Loucy (cell line): ENCODE measurements at regions not wholly inside any gene's neighbourhood (a gene's known extent, or its start where the extent isn't known, plus 50 kb on each side); places are given as distances from the start of the nearest gene placed in this dataset.

Source experiments
- H2AFZ ChIP-seq: fragments of 200-600 bp; sonication (generic); 2 replicates; pipeline ENCODE4 v1.6.0; 2016; ENCODE audit warnings: antibody characterized with exemption, mild to moderate bottlenecking, low read length, moderate library complexity
- H3F3A ChIP-seq: fragments of 200-600 bp; 2 replicates; pipeline ENCODE4 v1.6.0; 2016; ENCODE audit warnings: antibody characterized with exemption, low read depth, mild to moderate bottlenecking
- H3K27me3 ChIP-seq: fragments of 200-600 bp; sonication (generic); 2 replicates; pipeline ENCODE4 v1.6.1; 2014; ENCODE audit warnings: low read length, mild to moderate bottlenecking; ENCODE audit not compliant: insufficient read depth, poor library complexity, severe bottlenecking
- H3K36me3 ChIP-seq: fragments of 200-600 bp; sonication (generic); 2 replicates; pipeline ENCODE4 v1.6.1; 2016; ENCODE audit warnings: low read length; ENCODE audit not compliant: insufficient read depth
- H3K4me1 ChIP-seq: fragments of 200-600 bp; sonication (generic); 2 replicates; pipeline ENCODE4 v1.5.1; 2014; ENCODE audit warnings: low read length, mild to moderate bottlenecking; ENCODE audit not compliant: insufficient read depth, poor library complexity, severe bottlenecking
- H3K4me2 ChIP-seq: fragments of 200-600 bp; sonication (generic); 2 replicates; pipeline ENCODE4 v1.6.0; 2014; ENCODE audit warnings: antibody characterized with exemption, low read length, low read depth, mild to moderate bottlenecking; ENCODE audit not compliant: poor library complexity, severe bottlenecking
- H3K4me3 ChIP-seq: fragments of 200-600 bp; sonication (generic); 2 replicates; pipeline ENCODE4 v1.5.1; 2014; ENCODE audit warnings: low read length, mild to moderate bottlenecking, mixed read lengths; ENCODE audit not compliant: poor library complexity, severe bottlenecking
- H3K79me2 ChIP-seq: fragments of 200-600 bp; sonication (generic); 2 replicates; pipeline ENCODE4 v1.6.1; 2014; ENCODE audit warnings: low read length; ENCODE audit not compliant: insufficient read depth
- H3K9ac ChIP-seq: fragments of 200-600 bp; sonication (generic); 2 replicates; pipeline ENCODE4 v1.6.0; 2014; ENCODE audit warnings: mild to moderate bottlenecking, low read depth, low read length, moderate library complexity; ENCODE audit not compliant: poor library complexity, severe bottlenecking
- H3K9me2 ChIP-seq: fragments of 200-600 bp; sonication (generic); replicated peaks from 2 replicates; pipeline ENCODE4 v1.6.1; 2016; ENCODE audit warnings: low read depth, low read length, mixed read lengths
- H3K9me3 ChIP-seq: fragments of 200-600 bp; sonication (generic); 2 replicates; pipeline ENCODE4 v1.6.1; 2014; ENCODE audit warnings: mild to moderate bottlenecking, antibody characterized with exemption, low read length, low read depth; ENCODE audit not compliant: insufficient read depth
- H4K20me1 ChIP-seq: fragments of 200-600 bp; sonication (generic); 2 replicates; pipeline ENCODE4 v1.6.0; 2014; ENCODE audit warnings: antibody characterized with exemption, low read length, mild to moderate bottlenecking; ENCODE audit not compliant: insufficient read depth, poor library complexity, severe bottlenecking
- EZH2phosphoT487 ChIP-seq: fragments of 200-600 bp; IDR thresholded peaks from 2 replicates; pipeline ENCODE4 v1.6.1; 2018; ENCODE audit warnings: antibody characterized with exemption, mild to moderate bottlenecking, moderate library complexity, borderline replicate concordance
- TF ChIP-seq, protein P1 (sequence below): fragments of 200-600 bp; sonication (generic); conservative IDR thresholded peaks from 2 replicates; pipeline ENCODE4 v1.5.1; 2014; ENCODE audit warnings: mild to moderate bottlenecking, antibody characterized with exemption, low read length

DNA sequence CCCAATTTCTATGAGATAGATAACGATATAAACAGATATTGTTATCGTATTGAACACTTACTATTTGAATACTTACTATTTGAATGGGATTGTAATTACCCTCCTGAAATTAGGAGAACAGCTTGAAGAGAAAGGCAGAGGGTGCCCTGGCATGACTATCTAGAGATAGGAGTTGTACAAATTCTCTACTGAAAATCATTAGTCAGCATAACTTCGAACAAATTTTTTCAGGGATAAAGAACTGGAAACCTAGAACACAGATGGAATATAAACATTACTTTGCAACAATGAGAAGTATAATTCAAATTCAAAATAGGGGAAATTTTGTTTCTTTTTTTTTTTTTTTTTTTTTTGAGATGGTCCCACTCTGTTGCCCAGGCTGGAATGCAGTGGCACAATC is 1096.8 kb downstream of the C4orf33 start:
- no peaks in the 10 kb centered on the region for H3K36me3 ChIP-seq
- H3K9ac ChIP-seq, result no peak overlapping the region
- H3K9me2 ChIP-seq, result no peaks in the 10 kb centered on the region
- H4K20me1 ChIP-seq, result no peaks in the 10 kb centered on the region
- no peak for TF ChIP-seq EZH2phosphoT487
- TF ChIP-seq, protein P1, sequence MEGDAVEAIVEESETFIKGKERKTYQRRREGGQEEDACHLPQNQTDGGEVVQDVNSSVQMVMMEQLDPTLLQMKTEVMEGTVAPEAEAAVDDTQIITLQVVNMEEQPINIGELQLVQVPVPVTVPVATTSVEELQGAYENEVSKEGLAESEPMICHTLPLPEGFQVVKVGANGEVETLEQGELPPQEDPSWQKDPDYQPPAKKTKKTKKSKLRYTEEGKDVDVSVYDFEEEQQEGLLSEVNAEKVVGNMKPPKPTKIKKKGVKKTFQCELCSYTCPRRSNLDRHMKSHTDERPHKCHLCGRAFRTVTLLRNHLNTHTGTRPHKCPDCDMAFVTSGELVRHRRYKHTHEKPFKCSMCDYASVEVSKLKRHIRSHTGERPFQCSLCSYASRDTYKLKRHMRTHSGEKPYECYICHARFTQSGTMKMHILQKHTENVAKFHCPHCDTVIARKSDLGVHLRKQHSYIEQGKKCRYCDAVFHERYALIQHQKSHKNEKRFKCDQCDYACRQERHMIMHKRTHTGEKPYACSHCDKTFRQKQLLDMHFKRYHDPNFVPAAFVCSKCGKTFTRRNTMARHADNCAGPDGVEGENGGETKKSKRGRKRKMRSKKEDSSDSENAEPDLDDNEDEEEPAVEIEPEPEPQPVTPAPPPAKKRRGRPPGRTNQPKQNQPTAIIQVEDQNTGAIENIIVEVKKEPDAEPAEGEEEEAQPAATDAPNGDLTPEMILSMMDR, result no peak
- H3K9me3 ChIP-seq, result no peaks in the 10 kb centered on the region
- no peaks in the 10 kb centered on the region for H3K27me3 ChIP-seq
- H3K79me2 ChIP-seq, result no peaks in the 10 kb centered on the region
- H3K4me2 ChIP-seq, result no peak overlapping the region
- H3K4me3 ChIP-seq, result no peak overlapping the region
- no peak overlapping the region for H2AFZ ChIP-seq
- H3F3A ChIP-seq, result no peaks in the 10 kb centered on the region
- H3K4me1 ChIP-seq, result no peaks in the 10 kb centered on the region

DNA sequence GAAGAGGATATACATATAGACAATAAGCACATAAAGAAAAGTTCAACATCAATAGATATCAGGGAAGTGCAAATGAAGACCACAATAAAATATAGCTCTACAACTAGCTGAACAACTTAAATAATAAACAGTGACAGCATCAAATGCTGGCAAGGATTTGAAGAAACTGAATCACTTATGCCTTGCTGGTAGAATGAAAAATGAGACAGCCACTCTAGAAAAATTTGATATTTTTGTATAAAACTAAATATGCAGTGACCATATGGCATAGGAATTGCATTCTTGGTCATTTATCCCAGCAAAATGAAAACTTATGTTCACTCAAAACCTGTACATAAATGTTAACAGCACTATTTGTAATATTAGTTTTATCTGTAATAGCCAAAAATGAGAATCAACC is 1102.0 kb downstream of the C4orf33 start:
- H3K9me2 ChIP-seq, result no peaks in the 10 kb centered on the region
- TF ChIP-seq, protein P1, result no peak
- no peaks in the 10 kb centered on the region for H3F3A ChIP-seq
- H4K20me1 ChIP-seq, result no peaks in the 10 kb centered on the region
- H3K36me3 ChIP-seq, result no peaks in the 10 kb centered on the region
- no peaks in the 10 kb centered on the region for H3K4me1 ChIP-seq
- H3K27me3 ChIP-seq, result no peaks in the 10 kb centered on the region
- no peak overlapping the region for H2AFZ ChIP-seq
- no peak overlapping the region for H3K4me3 ChIP-seq
- H3K9ac ChIP-seq, result no peak overlapping the region
- no peak overlapping the region for H3K4me2 ChIP-seq
- peaks cover 6% of the 10 kb centered on the region; the same call in 1 of the 2 replicates for H3K9me3 ChIP-seq
- H3K79me2 ChIP-seq, result no peaks in the 10 kb centered on the region

DNA sequence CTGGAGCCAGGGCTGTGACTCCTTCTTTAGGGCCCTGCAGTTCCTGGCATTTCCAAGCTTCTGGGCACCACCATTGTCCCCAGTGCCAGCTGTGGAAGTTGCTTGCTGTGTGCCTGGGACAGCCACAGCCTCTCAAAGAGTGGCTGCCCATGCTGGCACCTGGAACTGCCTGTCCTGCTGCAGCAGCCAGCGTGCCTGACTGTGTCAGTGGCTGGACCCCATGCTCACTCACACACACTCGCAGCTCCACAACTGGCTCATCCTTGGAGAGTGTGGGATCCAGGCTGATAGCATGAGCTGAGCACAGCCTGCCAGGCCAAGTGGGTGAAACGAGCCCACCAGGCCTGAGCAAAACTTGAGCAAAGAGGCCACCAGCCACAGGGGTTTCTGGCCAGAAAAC is 1107.6 kb downstream of the C4orf33 start:
- Histone ChIP-seq H3K9me2 (no peaks in the 10 kb centered on the region), H3K27me3 (no peaks in the 10 kb centered on the region), H3K4me1 (no peaks in the 10 kb centered on the region), H3F3A (no peaks in the 10 kb centered on the region), H2AFZ (no peak overlapping the region), H4K20me1 (no peaks in the 10 kb centered on the region), H3K9ac (no peak overlapping the region), H3K4me2 (no peak overlapping the region), H3K79me2 (no peaks in the 10 kb centered on the region), H3K36me3 (no peaks in the 10 kb centered on the region), H3K9me3 (peaks cover 6% of the 10 kb centered on the region; the same call in 1 of the 2 replicates), H3K4me3 (no peak overlapping the region)
- no peak for TF ChIP-seq EZH2phosphoT487
- TF ChIP-seq, protein P1, result no peak
